ENCODE measurements at regions not wholly inside any gene's neighbourhood (a gene's known extent, or its start where the extent isn't known, plus 50 kb on each side); places are given as distances from the start of the nearest gene placed in this dataset.

- DNase-seq, result no peak
Measured at GRCh38 chr2:78873526-78873925, 152.0 kb upstream of the REG3G start.

DNA sequence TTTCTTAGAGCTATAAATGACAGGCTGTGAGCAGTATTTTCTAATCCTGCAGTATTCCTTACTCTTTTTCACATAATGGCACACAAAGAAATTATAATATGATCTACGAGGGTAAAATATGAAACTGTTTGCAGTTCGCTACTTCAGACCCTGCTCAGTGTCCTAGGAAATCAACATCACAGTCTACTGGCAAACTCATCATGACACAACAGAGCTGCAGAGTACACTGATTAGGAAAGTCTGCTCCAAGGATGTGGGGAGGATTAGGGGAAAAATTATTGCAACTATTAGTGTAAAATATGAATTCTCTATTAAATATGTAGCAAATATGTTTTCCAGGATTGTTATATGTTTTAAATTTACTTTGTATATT, 149.2 kb upstream of the REG3G start:
- no peak for DNase-seq

DNA sequence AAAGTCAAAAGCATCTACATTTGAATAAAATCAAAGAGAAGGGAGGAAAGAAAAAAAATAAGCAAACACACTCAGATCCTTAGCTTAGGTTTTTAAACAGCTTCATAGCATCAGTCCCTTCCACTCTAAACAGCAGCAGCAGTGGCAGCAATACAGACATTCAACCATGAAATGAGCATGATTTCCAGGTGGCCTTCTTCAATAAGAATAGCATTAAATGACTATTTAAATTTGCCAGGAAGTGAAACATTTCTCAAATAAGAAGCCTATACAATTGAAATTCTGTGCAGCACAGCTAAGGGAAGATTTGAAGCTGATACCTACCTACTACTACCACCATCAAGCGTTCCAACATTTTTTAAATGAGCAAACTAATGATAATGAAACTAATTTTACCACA, 138.1 kb upstream of the REG3G start:
- DNase-seq, result no peak

DNA sequence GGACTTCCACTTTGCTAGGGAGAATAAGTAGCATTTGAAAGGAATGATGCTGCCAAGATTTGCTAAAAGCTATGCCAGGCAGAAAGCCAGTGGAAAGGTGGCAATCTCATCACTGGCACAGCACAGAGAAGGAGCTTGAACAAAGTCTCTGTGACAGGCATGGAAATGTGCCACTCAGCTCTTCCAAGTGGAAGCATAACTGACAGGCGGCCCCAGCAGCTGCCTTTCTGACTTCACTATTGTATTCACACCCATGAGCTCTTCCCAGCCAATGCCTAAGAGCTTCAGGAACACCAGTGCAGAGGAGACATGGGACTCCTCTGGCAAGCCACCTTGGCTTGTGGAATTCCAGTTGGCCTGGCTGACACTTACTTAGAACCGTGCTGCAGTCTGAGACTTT, 134.6 kb upstream of the REG3G start:
- DNase-seq, result no peak

GRCh38 chr2:78892295-78892694, 133.2 kb upstream of the REG3G start:
- DNase-seq, result no peak

DNA sequence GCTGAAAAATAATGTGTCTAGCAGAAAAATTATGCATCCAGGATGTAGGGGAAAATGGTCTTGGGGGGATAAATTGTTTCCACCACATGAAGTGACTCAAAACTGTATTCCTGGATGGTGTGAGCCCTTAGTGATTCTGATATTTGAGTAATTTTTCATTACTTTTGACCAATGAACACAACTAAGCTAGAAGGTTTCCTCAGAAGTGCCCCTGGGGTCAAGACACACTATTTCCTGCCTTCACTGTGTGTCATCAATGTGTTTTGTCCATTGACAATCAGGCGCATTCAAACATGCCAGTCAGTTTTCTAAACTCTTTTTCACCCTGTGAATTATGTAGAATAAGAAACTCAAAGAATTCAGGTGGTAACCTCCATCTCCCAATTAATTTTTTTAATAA, 130.5 kb upstream of the REG3G start:
- DNase-seq, result no peak

DNA sequence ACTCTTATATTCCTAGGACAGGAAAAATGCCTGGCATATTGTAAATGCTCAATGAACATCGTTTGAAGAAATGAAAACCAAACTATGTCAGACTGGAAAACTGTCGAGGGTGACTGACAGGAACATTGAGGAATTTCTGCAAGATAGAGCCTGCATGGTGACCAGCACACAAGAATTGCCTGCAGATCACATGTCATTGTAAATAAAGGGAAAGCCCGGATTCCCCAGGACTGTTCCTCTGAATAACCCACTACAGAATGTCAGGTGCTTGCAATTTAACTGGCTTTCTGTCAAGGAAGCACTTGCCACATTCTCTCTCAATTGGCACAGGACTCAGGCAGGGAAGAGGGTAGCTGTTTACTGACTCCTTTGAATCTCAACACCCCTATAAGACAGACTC, 129.0 kb upstream of the REG3G start:
- no peak for DNase-seq

- no peak for DNase-seq
Measured at GRCh38 chr2:78907089-78907488, 118.4 kb upstream of the REG3G start.

DNA sequence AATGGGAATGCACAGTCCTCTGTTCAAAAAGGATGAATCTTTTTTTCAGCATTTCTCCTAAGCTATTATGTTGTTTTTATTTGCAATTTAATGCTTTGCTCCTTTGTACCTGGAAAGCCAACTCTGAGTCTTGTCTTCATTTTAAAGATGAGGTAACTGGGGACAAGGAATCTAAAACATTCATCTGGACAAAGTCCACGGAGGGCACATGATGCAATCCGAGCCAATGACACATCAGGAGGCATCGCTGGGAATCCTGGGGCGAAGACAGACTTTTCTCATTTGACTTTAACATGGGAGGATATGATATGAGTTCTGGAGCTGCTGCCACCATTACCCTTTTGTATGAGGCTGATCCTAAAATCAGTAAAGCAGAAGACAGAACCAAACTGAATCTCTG, 116.5 kb upstream of the REG3G start:
- no peak for DNase-seq

DNA sequence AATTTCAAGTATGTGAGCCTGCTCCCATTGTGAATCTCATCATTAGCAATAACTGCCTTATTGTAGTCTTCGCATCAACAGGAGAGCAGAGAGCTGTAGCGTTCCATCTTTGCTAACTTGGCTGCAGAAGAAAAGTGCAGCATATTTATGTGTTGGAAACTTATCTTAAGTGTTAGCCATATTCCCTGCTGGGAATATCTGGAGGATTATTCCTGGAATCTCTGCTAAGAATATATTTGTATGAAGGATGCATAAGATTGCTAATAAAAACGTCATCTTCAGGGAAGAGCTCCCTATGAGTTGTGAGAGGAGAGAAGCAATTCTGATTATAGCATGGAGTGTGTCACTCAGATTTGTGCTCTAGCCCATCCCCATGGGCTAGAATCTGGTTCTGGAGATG, 115.1 kb upstream of the REG3G start:
- no peak for DNase-seq

- DNase-seq, result no peak
Measured at GRCh38 chr2:78913257-78913656, 112.2 kb upstream of the REG3G start.

DNA sequence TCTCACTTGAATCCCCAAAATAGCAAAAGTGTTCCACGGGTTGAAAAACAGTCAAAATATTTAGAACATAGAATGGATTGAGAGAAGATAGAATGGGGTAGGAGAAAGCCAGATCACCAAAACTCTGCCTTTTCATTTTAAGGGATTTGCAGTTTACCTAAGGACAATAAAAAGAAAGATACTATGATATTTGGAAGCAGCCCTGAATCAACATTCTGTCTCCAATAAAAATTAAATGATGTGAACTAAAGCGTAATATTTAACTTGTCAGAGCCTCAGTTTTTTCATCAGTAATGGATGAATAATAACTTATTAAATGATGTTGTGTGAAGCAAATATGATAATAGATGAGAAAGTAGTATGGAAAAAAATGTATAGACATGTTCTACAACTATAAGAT, 100.2 kb upstream of the REG3G start:
- DNase-seq, result no peak

- no peak for DNase-seq
Measured at GRCh38 chr2:78928502-78928901, 97.0 kb upstream of the REG3G start.

GRCh38 chr2:78940998-78941397, 84.5 kb upstream of the REG3G start:
- DNase-seq, result no peak

GRCh38 chr2:78941751-78942150, 83.8 kb upstream of the REG3G start:
- no peak for DNase-seq

DNA sequence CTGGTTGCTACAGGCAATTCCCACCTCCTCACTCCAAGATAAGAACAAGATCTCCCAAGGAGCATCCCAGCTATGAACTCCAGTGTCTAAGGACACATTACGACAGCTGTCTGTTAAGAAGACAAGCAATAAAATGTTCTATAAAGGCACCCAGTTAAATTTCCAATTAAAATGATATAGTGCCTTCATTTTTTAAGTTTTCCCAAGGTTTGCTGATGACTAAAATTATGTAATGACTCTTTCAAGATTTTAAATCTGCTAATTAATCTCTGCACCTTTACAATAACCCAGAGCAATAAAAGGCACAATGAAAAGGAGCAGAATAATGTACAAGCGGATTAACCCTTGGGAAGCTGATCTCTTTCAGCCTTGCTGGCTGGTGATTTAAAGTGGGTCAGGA, 61.6 kb upstream of the REG3G start:
- no peak for DNase-seq

GRCh38 chr2:78967294-78967693, 58.2 kb upstream of the REG3G start:
- no peak for DNase-seq

- DNase-seq, result no peak
Measured at GRCh38 chr2:78973630-78974029, 51.9 kb upstream of the REG3G start.
